Liver (tissue), 8 donors: ENCODE measurements at regions not wholly inside any gene's neighbourhood (a gene's known extent, or its start where the extent isn't known, plus 50 kb on each side); places are given as distances from the start of the nearest gene placed in this dataset.

Source experiments
- DNase-seq: peaks from one replicate; pipeline ENCODE4 v3.0.0-alpha.2; 2017; ENCODE audit warnings: low spot score
- H3K27ac ChIP-seq, 2 donors: one replicate each; pipeline ENCODE4 v1.7.0; 2013; ENCODE audit warnings: inconsistent platforms in 2 of 2, low read length in 2 of 2, control low read depth in 1 of 2, low read depth in 1 of 2, mild to moderate bottlenecking in 1 of 2
- H3K27me3 ChIP-seq, 4 donors: one replicate each; pipeline versions ENCODE4 v1.6.1 to v1.7.0; 2013; ENCODE audit warnings: low read length in 3 of 4, inconsistent platforms in 1 of 4, mild to moderate bottlenecking in 1 of 4, moderate library complexity in 1 of 4; ENCODE audit not compliant: control insufficient read depth in 4 of 4, insufficient read depth in 4 of 4
- H3K36me3 ChIP-seq, 4 donors: one replicate each; pipeline versions ENCODE4 v1.6.1 to v1.7.0; 2013; ENCODE audit warnings: low read length in 3 of 4, mild to moderate bottlenecking in 3 of 4, low read depth in 1 of 4, moderate library complexity in 1 of 4; ENCODE audit not compliant: control insufficient read depth in 4 of 4, insufficient read depth in 3 of 4
- H3K4me1 ChIP-seq, 4 donors: one replicate each; pipeline versions ENCODE4 v1.6.1 to v1.7.0; 2013; ENCODE audit warnings: low read length in 3 of 4, mild to moderate bottlenecking in 3 of 4, moderate library complexity in 1 of 4; ENCODE audit not compliant: control insufficient read depth in 4 of 4, insufficient read depth in 4 of 4
- H3K4me3 ChIP-seq, 3 donors: one replicate each; pipeline versions ENCODE4 v1.6.1 to v1.7.0; 2013; ENCODE audit warnings: low read length in 3 of 3, control low read depth in 1 of 3, low read depth in 1 of 3, mild to moderate bottlenecking in 1 of 3
- H3K9ac ChIP-seq, 2 donors: one replicate each; pipeline ENCODE4 v1.7.0; 2013; ENCODE audit warnings: low read length in 2 of 2, mild to moderate bottlenecking in 2 of 2, moderate library complexity in 2 of 2, control low read depth in 1 of 2, low read depth in 1 of 2
- H3K9me3 ChIP-seq, 4 donors: one replicate each; pipeline versions ENCODE4 v1.6.1 to v1.7.0; 2013; ENCODE audit warnings: low read length in 3 of 4; ENCODE audit not compliant: control insufficient read depth in 4 of 4
- CTCF ChIP-seq: fragments of 150-350 bp; IDR thresholded peaks from 2 replicates; pipeline ENCODE4 v1.5.1; 2017; ENCODE audit warnings: improper control_type of control experiment, low read depth, low read length; ENCODE audit not compliant: missing input control
- FOXA1 ChIP-seq: IDR thresholded peaks from 2 replicates; pipeline ENCODE4 v1.6.1; 2016; ENCODE audit warnings: antibody characterized with exemption
- FOXA2 ChIP-seq: IDR thresholded peaks from 2 replicates; pipeline ENCODE4 v1.6.1; 2016; ENCODE audit warnings: antibody characterized with exemption
- GABPA ChIP-seq, 2 donors: IDR thresholded peaks in 1 of 2; conservative IDR thresholded peaks in 1 of 2; 2 replicates each; pipeline ENCODE4 v1.6.1; 2016; ENCODE audit warnings: antibody characterized with exemption in 2 of 2, mild to moderate bottlenecking in 1 of 2, moderate library complexity in 1 of 2
- HNF4A ChIP-seq, 2 donors: conservative IDR thresholded peaks; 2 replicates each; pipeline ENCODE4 v1.6.1; 2016; ENCODE audit warnings: antibody characterized with exemption in 2 of 2, mild to moderate bottlenecking in 2 of 2
- HNF4G ChIP-seq: IDR thresholded peaks from 2 replicates; pipeline ENCODE4 v1.6.1; 2016; ENCODE audit warnings: antibody characterized with exemption
- JUND ChIP-seq, 2 donors: IDR thresholded peaks; 2 replicates each; pipeline ENCODE4 v1.6.1; 2016; ENCODE audit warnings: antibody characterized with exemption in 2 of 2
- RAD21 ChIP-seq, 2 donors: IDR thresholded peaks; 2 replicates each; pipeline ENCODE4 v1.6.1; 2016; ENCODE audit warnings: antibody characterized with exemption in 2 of 2, mild to moderate bottlenecking in 2 of 2
- REST ChIP-seq: IDR thresholded peaks from 2 replicates; pipeline ENCODE4 v1.6.1; 2016; ENCODE audit warnings: antibody characterized with exemption, mild to moderate bottlenecking
- RXRA ChIP-seq, 2 donors: IDR thresholded peaks; 2 replicates each; pipeline ENCODE4 v1.6.1; 2017 to 2018; ENCODE audit warnings: antibody characterized with exemption in 2 of 2, mild to moderate bottlenecking in 1 of 2
- SP1 ChIP-seq: IDR thresholded peaks from 2 replicates; pipeline ENCODE4 v1.6.1; 2018; ENCODE audit warnings: antibody characterized with exemption, mild to moderate bottlenecking
- YY1 ChIP-seq: IDR thresholded peaks from 2 replicates; pipeline ENCODE4 v1.6.1; 2016; ENCODE audit warnings: antibody characterized with exemption, mild to moderate bottlenecking
- ZBTB33 ChIP-seq: IDR thresholded peaks from 2 replicates; pipeline ENCODE4 v1.6.1; 2016; ENCODE audit warnings: antibody characterized with exemption
- WGBS: extraction: QIAGEN DNeasy Blood & Tissue Kit; methylation state at CpG from one replicate; pipeline ENCODE4 v1.1.7; 2013; 5-methylcytosine and 5-hydroxymethylcytosine counted together
- donor health status: healthy.
- donor health status: healthy.
- donor health status: healthy.
- donor health status: healthy.
- donor health status: healthy.

- Histone ChIP-seq H3K27me3 (no peaks in the 10 kb centered on the region), H3K9ac (no peak overlapping the region), H3K4me3 (no peak overlapping the region), H3K27ac (no peak overlapping the region), H3K4me1 (no peaks in the 10 kb centered on the region), H3K9me3 (no peaks in the 10 kb centered on the region), H3K36me3 (no peaks in the 10 kb centered on the region)
- no peak for DNase-seq
- no peak for TF ChIP-seq SP1
- TF ChIP-seq ZBTB33: no peak
- TF ChIP-seq RXRA (IDR thresholded peaks at IDR 0.05): no peak
- TF ChIP-seq GABPA (IDR thresholded peaks at IDR 0.05 in 1 of 2, conservative IDR thresholded peaks at IDR 0.05 in 1 of 2): no peak
- no peak for TF ChIP-seq REST
- no peak for TF ChIP-seq HNF4A (conservative IDR thresholded peaks at IDR 0.05)
- TF ChIP-seq HNF4G: no peak
- no peak for TF ChIP-seq FOXA1
- TF ChIP-seq JUND (IDR thresholded peaks at IDR 0.05): no peak
- no peak for TF ChIP-seq FOXA2
- TF ChIP-seq YY1: no peak
- no peak for TF ChIP-seq RAD21 (IDR thresholded peaks at IDR 0.05)
- no peak for TF ChIP-seq CTCF
- 44% methylated on average over 1 of the region's 1 CpG for WGBS
Measured at GRCh38 chr5:88045165-88045564, 223.5 kb downstream of the TMEM161B start.

GRCh38 chr5:88034520-88034919 is 234.1 kb downstream of the TMEM161B start:
- TF ChIP-seq HNF4A (conservative IDR thresholded peaks at IDR 0.05) (peak in 1 of 2 donors; percentile 48), JUND (IDR thresholded peaks at IDR 0.05) (no peak)
- no peak for DNase-seq
- WGBS: 78% methylated on average over 1 of the region's 1 CpG

More at GRCh38 chr5:88034520-88034919, 234.1 kb downstream of the TMEM161B start:
- no peak overlapping the region for H3K27ac ChIP-seq
- H3K27me3 ChIP-seq: no peaks in the 10 kb centered on the region
- H3K9ac ChIP-seq: no peak overlapping the region
- peaks cover 0 to 9% (median 0%) of the 10 kb centered on the region in 4 donors for H3K4me1 ChIP-seq
- no peak overlapping the region for H3K4me3 ChIP-seq
- H3K9me3 ChIP-seq: peaks cover 0 to 3% (median 0%) of the 10 kb centered on the region in 4 donors
- no peaks in the 10 kb centered on the region for H3K36me3 ChIP-seq
